ENCODE measurements at regions not wholly inside any gene's neighbourhood (a gene's known extent, or its start where the extent isn't known, plus 50 kb on each side); places are given as distances from the start of the nearest gene placed in this dataset.

DNA sequence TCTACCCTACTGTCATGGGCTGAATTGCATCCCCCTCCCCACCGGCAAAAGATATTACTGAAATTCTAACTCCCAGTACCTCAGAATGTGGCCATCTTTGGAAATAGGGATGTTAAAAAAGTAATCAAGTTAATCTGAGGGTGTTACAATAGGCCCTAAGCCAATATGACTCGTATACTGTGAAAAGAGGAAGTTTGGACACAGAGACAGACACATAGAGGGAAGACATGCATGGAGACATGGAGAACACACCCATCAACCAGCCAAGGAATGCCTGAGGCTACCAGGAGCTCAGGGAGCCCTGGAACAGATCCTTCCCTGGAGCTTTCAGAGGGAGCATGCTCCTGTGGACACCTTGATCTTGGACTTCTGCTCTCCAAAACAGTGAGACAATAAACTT, 138.2 kb upstream of the ADO start:
- TF ChIP-seq, protein P1, sequence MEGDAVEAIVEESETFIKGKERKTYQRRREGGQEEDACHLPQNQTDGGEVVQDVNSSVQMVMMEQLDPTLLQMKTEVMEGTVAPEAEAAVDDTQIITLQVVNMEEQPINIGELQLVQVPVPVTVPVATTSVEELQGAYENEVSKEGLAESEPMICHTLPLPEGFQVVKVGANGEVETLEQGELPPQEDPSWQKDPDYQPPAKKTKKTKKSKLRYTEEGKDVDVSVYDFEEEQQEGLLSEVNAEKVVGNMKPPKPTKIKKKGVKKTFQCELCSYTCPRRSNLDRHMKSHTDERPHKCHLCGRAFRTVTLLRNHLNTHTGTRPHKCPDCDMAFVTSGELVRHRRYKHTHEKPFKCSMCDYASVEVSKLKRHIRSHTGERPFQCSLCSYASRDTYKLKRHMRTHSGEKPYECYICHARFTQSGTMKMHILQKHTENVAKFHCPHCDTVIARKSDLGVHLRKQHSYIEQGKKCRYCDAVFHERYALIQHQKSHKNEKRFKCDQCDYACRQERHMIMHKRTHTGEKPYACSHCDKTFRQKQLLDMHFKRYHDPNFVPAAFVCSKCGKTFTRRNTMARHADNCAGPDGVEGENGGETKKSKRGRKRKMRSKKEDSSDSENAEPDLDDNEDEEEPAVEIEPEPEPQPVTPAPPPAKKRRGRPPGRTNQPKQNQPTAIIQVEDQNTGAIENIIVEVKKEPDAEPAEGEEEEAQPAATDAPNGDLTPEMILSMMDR (IDR thresholded peaks at IDR 0.05) = no peak
- no peaks in the 10 kb centered on the region for H3K36me3 ChIP-seq
- no peaks in the 10 kb centered on the region for H3K9me3 ChIP-seq
- no peaks in the 10 kb centered on the region for H3K27me3 ChIP-seq
- intact Hi-C loops (cut with DNase I) = no loop called here
- DNase-seq = no peak
- no peak overlapping the region for H3K4me3 ChIP-seq
- ATAC-seq = peak; percentile 56
- no peaks in the 10 kb centered on the region for H3K4me1 ChIP-seq
- no peak overlapping the region for H3K27ac ChIP-seq

DNA sequence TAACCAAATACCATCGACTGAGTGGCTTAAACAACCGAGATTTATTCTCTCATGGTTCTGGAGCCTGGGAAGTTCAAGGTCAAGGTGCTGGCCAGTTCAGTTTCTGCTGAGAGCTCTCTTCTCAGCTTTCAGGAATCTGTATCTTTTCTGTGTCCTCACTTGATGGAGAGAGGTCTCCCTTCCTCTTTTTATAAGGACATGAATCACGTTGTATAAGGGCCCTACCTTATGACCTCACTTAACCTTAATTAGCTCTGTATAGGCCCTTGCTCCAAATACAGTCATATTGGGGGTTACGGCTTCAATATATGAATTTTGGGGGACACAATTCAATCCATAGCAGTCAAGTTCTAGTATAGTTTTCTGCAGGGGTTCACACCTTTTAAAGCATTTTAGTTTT, 135.2 kb upstream of the ADO start:
- Histone ChIP-seq H3K4me1 (no peaks in the 10 kb centered on the region), H3K27ac (no peak overlapping the region), H3K36me3 (no peaks in the 10 kb centered on the region), H3K4me3 (no peak overlapping the region), H3K9me3 (no peaks in the 10 kb centered on the region), H3K27me3 (no peaks in the 10 kb centered on the region)
- DNase-seq = no peak
- no peak for ATAC-seq
- intact Hi-C loops (cut with DNase I) = no loop called here
- TF ChIP-seq, protein P1 (IDR thresholded peaks at IDR 0.05) = no peak

DNA sequence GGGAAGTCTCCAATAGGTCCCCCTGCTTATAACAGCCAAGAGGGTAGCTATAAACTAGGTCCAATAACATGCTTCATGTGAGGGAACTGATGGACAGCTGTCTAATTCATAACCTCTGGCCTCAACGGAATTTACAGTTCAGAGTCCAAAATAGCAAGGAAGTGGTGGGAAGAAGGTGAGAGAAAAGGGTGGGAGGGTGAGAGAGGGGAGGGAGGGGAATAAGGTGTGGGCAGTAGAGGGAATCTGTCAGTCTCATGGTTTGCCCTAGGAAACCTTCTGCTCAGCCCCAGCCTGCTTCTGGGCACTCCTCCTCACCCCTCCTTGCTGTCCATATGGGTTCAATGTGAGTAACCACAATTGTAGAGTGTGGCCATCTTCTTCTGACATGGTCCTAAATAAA, 133.4 kb upstream of the ADO start:
- intact Hi-C loops (cut with DNase I) = no loop called here
- ATAC-seq = no peak
- Histone ChIP-seq H3K4me3 (no peak overlapping the region), H3K36me3 (no peaks in the 10 kb centered on the region), H3K4me1 (no peaks in the 10 kb centered on the region), H3K27ac (no peak overlapping the region), H3K27me3 (no peaks in the 10 kb centered on the region), H3K9me3 (no peaks in the 10 kb centered on the region)
- TF ChIP-seq, protein P1 (IDR thresholded peaks at IDR 0.05) = no peak
- no peak for DNase-seq

DNA sequence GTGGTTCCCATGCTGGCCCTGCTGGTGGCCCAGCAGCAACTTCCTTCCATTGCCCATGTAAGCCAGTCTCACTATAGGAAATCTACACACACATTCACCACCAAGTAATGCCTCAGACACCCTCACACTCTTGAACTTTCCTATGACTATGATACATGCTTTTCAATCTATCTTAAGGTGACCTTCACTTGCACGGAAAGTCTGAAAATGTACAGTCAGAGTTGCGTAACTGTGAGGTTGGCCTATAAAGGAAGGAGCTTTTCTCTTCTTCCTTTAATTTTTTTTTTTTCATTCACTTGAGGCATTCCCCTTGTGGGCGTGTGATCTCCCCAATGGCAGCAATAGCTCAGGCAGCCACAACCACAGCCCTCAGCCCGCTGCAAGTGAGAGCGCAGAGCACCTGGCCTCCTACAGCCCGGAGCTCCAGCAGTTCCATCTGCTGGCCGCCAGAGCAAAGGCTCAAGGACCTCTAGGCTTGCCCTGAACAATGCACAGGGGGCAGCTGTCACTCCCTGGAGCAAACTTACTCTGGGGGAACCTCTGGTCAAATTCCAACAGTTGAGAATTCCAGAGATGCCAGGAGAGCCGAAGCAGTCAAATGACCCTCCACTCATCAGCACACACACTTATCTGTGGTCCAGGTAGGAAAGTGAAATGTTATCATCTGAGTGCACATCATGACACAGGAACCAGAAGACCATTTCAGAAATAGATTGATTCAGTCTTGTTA, 123.1 kb upstream of the ADO start:
- TF ChIP-seq, protein P1 (IDR thresholded peaks at IDR 0.05) = no peak
- DNase-seq (peak in 2 of 4 donors; percentile 44 to 71), ATAC-seq (peak; percentile 52)
- peaks cover 0 to 3% of the 10 kb centered on the region in 2 donors for H3K9me3 ChIP-seq
- no peaks in the 10 kb centered on the region for H3K36me3 ChIP-seq
- H3K4me3 ChIP-seq = no peak overlapping the region
- peaks cover 0 to 7% of the 10 kb centered on the region in 2 donors for H3K4me1 ChIP-seq
- H3K27ac ChIP-seq = no peak overlapping the region
- intact Hi-C loops (cut with DNase I) = no loop called here
- H3K27me3 ChIP-seq = no peaks in the 10 kb centered on the region

DNA sequence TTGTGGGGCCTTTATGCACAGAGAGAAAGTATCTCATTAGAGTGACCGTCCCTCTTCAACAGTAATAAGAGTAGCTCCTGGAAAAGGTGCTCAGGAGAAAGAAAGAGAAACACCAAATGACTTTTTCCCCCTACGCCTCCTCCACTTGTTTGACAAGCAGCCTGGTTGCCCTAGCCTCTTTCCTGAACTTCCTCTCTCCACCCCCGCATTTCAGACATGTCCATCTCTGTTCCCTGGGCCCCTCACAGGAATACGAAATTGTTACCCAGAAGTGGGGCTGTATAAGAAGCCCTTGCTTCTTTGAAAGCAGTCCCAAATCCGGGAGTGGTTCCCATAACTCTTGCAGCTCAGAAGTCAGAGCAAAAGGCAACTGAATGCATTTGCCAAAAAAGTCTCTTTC, 119.6 kb upstream of the ADO start:
- DNase-seq (no peak), ATAC-seq (no peak)
- intact Hi-C loops (cut with DNase I) = no loop called here
- no peak overlapping the region for H3K27ac ChIP-seq
- TF ChIP-seq, protein P1 (IDR thresholded peaks at IDR 0.05) = no peak
- H3K4me1 ChIP-seq = peaks cover 0 to 16% of the 10 kb centered on the region in 2 donors
- no peaks in the 10 kb centered on the region for H3K36me3 ChIP-seq
- no peaks in the 10 kb centered on the region for H3K27me3 ChIP-seq
- no peak overlapping the region for H3K4me3 ChIP-seq
- no peaks in the 10 kb centered on the region for H3K9me3 ChIP-seq
